GM04503 (cell line): ENCODE measurements at regions not wholly inside any gene's neighbourhood (a gene's known extent, or its start where the extent isn't known, plus 50 kb on each side); places are given as distances from the start of the nearest gene placed in this dataset.
"Not testable (repeated sequence)": the region's sequence is repeated elsewhere in the genome, so short reads cannot be mapped to it uniquely, and the experiment has no call there.

Source experiments
- DNase-seq: peaks from one replicate; pipeline ENCODE4 v3.0.0-alpha.2; 2012; ENCODE audit warnings: low read depth

- DNase-seq = no peak
These were observed 56.6 kb downstream of the SLITRK1 start for GRCh38 chr13:83825676-83826075.

GRCh38 chr13:83824560-83824959, 57.7 kb downstream of the SLITRK1 start:
- no peak for DNase-seq

DNA sequence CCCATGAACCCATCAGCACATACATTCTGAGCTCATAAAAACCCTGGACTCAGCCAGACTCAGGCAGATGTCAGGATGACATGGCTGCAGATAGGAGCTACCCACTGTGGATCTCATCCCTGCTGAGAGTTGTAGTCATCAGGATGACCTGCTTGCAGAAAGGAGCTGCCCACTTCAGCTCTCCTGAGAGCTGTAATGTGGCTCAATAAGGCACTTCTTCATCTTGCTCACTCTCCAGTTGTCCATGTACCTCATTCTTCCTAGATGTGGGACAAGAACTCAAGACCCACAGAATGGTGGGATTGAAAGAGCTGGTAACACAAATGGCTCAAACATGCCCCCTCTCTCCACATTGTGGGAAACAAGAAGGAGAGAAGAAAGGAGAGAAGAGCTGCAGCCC, 58.2 kb downstream of the SLITRK1 start:
- no peak for DNase-seq

- no peak for DNase-seq
These were observed 62.7 kb downstream of the SLITRK1 start for GRCh38 chr13:83819611-83820010.

DNA sequence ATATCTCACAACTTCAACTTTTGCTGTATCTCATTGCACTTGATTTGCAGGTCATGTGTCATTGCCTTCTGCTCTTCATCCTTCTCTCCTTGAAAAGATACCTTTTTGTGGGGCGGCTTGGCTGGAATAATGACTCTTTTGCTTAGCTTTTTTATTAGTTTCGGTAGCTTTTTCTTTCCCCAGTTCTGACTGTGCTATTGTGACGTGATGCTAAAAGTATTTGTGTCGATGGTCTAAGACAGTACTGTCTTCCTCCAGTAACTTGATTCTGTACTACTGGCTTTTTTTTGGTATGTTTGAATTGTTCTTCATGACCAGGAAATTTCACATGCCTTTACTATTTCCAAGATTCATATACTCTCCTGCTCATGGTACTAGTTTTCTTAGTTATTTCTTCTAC, 63.1 kb downstream of the SLITRK1 start:
- no peak for DNase-seq

DNA sequence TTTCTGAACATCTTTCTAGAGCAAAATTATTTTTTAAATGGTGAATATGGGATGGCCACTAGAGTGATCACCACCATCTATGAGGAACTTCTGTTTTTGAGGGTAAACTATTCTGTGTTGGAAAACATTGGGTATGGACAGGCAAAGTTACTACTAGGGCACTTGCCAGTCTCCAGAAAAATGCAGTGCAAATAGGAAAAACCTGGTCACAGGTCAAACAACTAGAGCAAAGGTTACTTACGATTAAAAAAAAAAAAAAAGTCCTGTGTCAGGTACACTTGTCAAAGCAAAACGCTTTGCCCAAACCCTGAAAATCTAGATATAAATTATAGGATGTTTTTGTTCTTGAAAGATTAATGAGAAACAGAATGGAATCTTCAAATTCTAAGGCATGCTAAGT, 66.2 kb downstream of the SLITRK1 start:
- no peak for DNase-seq

- DNase-seq = no peak
These were observed 66.7 kb downstream of the SLITRK1 start for GRCh38 chr13:83815598-83815997.

- DNase-seq = no peak
These were observed 72.1 kb downstream of the SLITRK1 start for GRCh38 chr13:83810136-83810535.

- no peak for DNase-seq
These were observed 77.8 kb downstream of the SLITRK1 start for GRCh38 chr13:83804356-83804962.

DNA sequence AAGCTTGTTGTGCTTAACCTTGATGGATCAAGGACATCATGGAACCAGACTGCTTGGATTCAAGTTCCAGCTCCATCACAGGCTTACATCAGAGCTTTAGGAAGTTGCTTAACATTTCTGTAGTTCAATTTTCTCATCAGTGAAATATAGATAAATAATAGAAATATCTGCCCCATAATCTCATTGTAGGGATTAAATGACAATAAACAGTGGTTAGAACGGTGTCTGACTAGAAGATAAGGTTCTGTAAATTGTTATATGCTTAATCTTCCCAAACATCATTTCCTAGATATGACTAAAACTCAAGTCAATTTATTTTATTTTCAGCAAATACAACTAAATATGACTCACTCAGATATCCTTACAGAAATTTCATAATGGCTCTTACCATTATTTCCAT, 83.5 kb downstream of the SLITRK1 start:
- no peak for DNase-seq

GRCh38 chr13:83796364-83796763, 85.9 kb downstream of the SLITRK1 start:
- DNase-seq = no peak

DNA sequence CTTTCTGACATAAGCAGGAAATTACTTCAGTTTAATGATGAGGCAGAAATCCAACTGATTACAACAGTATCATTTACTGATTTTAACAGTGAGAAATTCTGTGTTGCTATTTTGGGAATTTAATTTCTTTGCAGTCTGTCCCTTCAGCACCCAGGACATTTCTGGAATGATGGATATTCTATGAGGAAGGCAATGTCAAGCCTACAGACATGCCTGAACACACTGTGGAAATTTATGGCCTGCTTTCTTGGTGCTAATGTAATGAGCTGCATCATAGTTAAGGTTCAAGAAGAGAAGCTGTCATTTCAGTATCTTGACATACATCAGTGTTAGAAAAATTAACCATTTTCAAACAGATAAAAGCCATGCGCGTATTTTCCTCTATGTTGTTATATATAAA, 87.7 kb downstream of the SLITRK1 start:
- DNase-seq = no peak

- DNase-seq = no peak
These were observed 102.0 kb downstream of the SLITRK1 start for GRCh38 chr13:83780227-83780626.

GRCh38 chr13:83773961-83774360, 108.3 kb downstream of the SLITRK1 start:
- DNase-seq = no peak

DNA sequence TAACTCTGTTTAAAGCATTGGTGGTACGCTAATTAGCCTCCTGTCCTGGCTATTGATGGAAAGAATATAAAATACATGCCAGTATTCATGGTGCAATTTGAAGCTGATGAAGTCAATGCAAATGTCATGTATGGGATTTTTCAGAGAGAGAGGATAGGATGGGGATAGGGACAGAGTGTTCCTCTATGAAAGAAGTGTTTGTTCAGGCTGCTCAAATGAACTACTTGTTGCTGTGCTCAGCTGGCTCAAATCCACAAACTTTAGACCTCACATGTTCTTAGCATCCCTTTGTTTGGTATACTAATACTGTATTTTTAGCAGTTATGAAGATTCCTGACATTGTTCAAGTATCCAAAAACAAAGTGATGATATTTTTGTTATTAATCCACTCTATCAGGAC, 116.5 kb downstream of the SLITRK1 start:
- no peak for DNase-seq

DNA sequence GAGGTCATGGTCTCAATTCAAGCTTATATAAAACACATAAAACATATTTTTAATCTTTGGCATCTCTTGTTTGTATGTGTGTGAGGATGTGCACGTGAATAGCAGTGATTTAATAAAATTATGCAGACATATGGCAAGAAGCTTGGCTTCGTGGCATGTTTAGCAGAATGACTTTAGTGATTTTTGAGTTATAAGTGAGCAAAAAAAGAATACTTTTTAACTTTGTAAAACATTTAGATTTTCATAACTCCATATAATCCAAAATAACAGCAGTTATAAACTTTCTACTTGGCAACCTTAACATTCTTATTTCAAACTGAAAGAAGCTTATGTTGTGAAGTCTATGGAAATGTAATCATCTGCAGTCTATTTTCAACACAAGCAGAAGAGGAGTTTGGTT, 120.6 kb downstream of the SLITRK1 start:
- no peak for DNase-seq

- not testable (repeated sequence) for DNase-seq
These were observed 127.1 kb downstream of the SLITRK1 start for GRCh38 chr13:83755210-83755609.

- DNase-seq = no peak
These were observed 128.2 kb downstream of the SLITRK1 start for GRCh38 chr13:83753912-83754624.

- DNase-seq = no peak
These were observed 130.1 kb downstream of the SLITRK1 start for GRCh38 chr13:83752141-83752540.

- DNase-seq = no peak
These were observed 141.7 kb downstream of the SLITRK1 start for GRCh38 chr13:83740622-83741021.

- no peak for DNase-seq
These were observed 143.9 kb downstream of the SLITRK1 start for GRCh38 chr13:83738407-83738806.

DNA sequence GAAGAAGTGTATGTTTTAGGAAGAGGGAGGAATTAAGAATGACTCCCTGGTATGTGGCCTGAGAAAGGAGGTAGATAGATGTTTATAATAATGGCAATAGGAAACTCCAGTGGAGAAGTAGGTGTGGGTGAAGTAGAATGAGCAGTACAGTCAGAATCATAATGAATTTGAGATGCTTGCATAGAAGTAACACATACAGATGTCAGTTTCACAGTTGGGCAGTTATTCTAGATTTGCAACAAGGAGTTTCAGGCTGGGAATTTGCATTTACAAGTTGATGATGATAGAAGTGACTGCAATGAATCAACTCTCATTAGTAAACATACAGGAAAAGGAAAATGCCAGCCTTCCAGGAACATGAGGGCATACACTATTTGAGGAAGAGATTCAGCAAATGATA, 149.0 kb downstream of the SLITRK1 start:
- DNase-seq = no peak

- no peak for DNase-seq
These were observed 149.5 kb downstream of the SLITRK1 start for GRCh38 chr13:83732755-83733154.

GRCh38 chr13:83731113-83731512, 151.2 kb downstream of the SLITRK1 start:
- no peak for DNase-seq
